Esophagus mucosa (tissue), 1 donor: ENCODE measurements at regions not wholly inside any gene's neighbourhood (a gene's known extent, or its start where the extent isn't known, plus 50 kb on each side); places are given as distances from the start of the nearest gene placed in this dataset.
A peak's percentile ranks its signal among the peaks of the same experiment; 100 is the strongest.

Experiments used
- ATAC-seq: fragments of 200-7000 bp; cut with Tn5 transposase; one replicate; pipeline ENCODE4 v1.9.1; 2020
- donor health status: DM: yes; HTN: yes; CAD: no.

DNA sequence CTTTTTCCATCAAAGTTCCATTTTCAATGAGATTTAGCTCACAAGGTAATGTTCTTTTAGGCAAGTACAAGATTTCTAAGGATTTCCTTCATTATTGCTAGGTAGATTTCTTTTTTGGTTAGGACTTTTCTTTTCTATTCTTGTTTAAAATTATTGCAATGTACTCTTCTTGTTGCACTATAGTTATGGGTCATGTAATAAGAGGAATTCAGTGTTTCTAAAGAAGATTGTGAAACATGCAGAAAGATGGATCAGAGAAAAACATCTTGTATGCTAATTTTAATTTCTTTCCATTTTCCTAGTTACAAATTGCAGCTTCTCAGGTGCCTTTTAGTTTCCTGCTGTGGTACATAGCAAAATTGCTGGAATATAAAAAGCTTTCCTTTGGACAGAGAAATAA, 56.1 kb downstream of the BTG1 start:
- ATAC-seq: no peak

- ATAC-seq: no peak
These were observed 56.8 kb downstream of the BTG1 start for GRCh38 chr12:92088805-92089204.

DNA sequence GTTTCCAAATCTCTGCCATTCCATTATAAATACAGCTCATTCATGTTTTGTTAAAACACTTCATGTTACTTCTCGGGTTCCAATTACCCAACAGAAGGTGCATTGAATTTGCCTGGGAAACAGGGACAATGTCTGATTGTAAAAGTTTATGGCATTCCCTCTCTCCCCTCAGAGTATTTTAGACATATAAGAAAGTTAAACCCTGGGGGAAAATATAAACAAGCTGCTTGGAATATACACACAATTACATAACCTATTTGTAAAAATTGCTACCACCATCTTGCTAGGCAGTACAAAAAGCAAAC, 60.0 kb downstream of the BTG1 start:
- ATAC-seq: no peak

GRCh38 chr12:92085040-92085735, 60.5 kb downstream of the BTG1 start:
- ATAC-seq: no peak

DNA sequence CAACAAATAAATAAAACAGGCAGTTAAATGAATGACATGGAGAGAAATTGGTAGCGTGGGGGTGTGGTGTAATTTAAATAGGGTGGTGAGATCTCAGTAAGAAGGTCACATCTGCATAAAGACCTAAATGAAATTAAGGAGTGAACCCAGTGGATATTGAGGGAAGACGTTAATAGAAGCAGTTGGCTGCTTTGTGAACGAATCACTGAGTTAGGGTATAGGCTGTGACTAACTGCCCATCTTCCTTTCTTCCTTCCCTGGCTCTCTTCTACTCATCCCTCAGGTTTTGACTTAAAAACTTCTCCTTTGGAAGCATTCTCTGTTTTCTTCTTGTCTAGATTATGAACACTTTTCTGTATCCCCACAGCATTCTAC, 64.7 kb downstream of the BTG1 start:
- ATAC-seq: no peak

GRCh38 chr12:92079054-92079385, 66.6 kb downstream of the BTG1 start:
- no peak for ATAC-seq

DNA sequence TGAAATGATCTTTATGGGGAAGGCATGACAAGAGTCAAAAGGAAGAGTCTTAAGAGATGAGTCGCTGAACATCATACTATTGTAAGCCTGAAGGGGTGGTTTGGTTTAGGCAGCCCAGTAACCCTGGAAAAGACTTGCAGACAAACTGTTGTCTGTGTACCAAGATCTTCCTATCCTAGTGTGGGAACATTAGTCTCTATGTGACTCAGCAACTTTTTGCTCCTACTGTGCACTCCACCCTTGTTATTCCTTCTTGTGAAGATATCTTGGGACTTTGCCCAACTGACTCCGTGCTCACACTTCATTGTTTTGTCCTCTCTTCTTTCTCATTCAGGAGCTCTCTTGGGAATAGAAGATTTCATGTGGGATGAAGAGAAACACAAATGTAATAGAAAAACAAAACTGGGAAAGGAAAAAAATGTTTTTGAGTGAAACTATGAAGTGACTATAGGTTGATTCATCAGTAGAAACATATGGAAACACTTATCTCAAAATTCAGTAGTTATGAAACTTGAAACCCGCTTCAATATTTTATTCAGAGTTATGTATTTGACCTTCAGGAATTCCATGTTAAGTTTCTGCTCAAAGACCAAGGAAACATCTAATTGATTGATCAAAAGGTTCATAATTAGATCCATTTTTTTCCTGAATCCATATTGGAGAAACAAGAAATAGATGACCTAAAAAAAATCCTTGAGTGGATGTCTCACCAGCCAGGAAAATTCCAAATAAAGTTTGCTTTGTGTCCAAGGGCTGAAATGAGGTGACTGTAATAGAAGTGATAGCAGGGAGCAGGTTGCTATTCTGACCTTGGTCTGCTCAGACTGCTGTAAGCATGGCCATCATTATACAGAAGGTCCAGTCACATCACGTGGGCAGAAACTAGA, 67.2 kb downstream of the BTG1 start:
- peak; percentile 87 for ATAC-seq

GRCh38 chr12:92077530-92077929, 68.1 kb downstream of the BTG1 start:
- no peak for ATAC-seq

GRCh38 chr12:92076101-92076500, 69.5 kb downstream of the BTG1 start:
- no peak for ATAC-seq

- no peak for ATAC-seq
These were observed 70.2 kb downstream of the BTG1 start for GRCh38 chr12:92075425-92075914.

GRCh38 chr12:92074889-92075288, 70.8 kb downstream of the BTG1 start:
- ATAC-seq: no peak

- no peak for ATAC-seq
These were observed 72.6 kb downstream of the BTG1 start for GRCh38 chr12:92073094-92073493.

DNA sequence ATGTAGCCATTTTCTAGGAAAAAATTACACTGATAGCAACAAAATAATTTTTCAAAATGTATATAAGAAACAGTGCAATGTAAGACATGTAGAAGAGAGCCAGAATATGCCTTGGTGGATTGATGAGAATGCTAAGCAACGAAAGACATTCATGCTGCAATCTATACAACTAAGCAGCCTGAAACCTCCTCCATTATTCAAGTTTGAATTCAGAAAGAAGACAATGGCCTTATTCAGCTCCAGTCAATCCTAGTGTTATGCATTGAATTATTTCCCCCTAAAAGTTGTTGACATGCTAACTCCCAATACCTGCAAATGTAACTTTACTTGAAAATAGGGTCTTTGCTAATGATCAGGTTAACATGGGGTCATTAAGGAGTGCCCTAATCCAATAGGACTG, 73.5 kb downstream of the BTG1 start:
- no peak for ATAC-seq

- ATAC-seq: no peak
These were observed 74.7 kb downstream of the BTG1 start for GRCh38 chr12:92070864-92071445.

GRCh38 chr12:92070054-92070863, 75.4 kb downstream of the BTG1 start:
- ATAC-seq: no peak

- no peak for ATAC-seq
These were observed 77.2 kb downstream of the BTG1 start for GRCh38 chr12:92068459-92068858.

GRCh38 chr12:92065639-92066038, 80.0 kb downstream of the BTG1 start:
- no peak for ATAC-seq

- no peak for ATAC-seq
These were observed 80.6 kb downstream of the BTG1 start for GRCh38 chr12:92065018-92065499.

DNA sequence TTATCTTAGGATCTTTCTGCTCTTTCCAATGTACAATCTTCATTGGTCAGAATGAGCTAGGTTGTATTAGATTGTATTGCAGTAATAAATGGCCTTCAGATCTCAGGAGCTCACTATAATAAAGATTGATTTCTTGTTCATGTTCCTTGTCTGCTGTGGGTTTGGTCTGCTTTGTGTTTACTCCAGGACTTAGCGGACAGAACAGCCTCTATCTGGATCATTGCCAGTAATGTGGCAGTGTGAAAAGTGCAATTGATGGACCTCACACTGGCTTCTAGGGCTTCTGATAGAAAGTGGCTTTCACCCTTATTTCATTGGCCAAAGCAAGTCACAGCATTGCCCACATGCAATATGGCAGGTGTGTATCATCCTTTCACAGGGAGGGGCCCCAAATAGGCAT, 81.2 kb downstream of the BTG1 start:
- no peak for ATAC-seq

DNA sequence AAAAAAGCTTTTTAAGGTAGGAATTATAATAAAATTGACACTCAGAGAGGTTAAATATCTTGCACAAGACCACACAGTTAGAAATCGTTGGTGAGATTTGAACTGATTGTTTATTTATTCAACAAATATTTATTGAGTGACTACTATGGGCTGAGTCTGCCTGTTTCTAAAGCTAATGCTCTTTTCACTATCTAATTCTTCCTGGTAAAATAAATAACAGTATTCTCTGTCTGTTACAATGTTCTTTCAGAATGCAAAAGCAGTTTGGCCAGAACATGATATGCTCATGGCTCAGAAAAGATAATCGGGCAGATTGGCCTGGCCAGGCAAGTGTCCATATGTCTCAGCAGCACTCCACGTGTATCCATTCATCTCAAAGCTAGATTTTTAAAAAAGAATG, 82.0 kb downstream of the BTG1 start:
- ATAC-seq: no peak

GRCh38 chr12:92062539-92063493, 82.8 kb downstream of the BTG1 start:
- no peak for ATAC-seq

GRCh38 chr12:92061061-92061460, 84.6 kb downstream of the BTG1 start:
- ATAC-seq: no peak
